Activated B cell treated with CpG ODN at 0.5 μM for 24 hours (primary cell): ENCODE measurements at regions not wholly inside any gene's neighbourhood (a gene's known extent, or its start where the extent isn't known, plus 50 kb on each side); places are given as distances from the start of the nearest gene placed in this dataset.

Experiments used
- ATAC-seq: fragments of 200-7000 bp; cut with Tn5 transposase; one replicate; pipeline ENCODE4 v1.10.0; 2021; ENCODE audit warnings: low read depth, mild to moderate bottlenecking, moderate library complexity
- CTCF ChIA-PET: fragments of 350-600 bp; sonication (Branson Sonifier 250); formaldehyde crosslinking; loops from one replicate; lab custom pipeline; 2021; ENCODE audit warnings: antibody characterized with exemption; lab: Charles Lee
- POLR2A ChIA-PET: fragments of 350-600 bp; sonication (Branson Sonifier 250); formaldehyde crosslinking; loops from one replicate; lab custom pipeline; 2021; ENCODE audit warnings: antibody characterized with exemption; lab: Charles Lee
- DNase-seq: peaks from one replicate; pipeline ENCODE4 v3.0.0; 2022
- H3K27ac Mint-ChIP-seq: one replicate; pipeline ENCODE4 v1.8.0; 2020; ENCODE audit warnings: mixed read lengths
- H3K27me3 Mint-ChIP-seq: one replicate; pipeline ENCODE4 v1.8.0; 2021; ENCODE audit warnings: mixed read lengths
- H3K36me3 Mint-ChIP-seq: one replicate; pipeline ENCODE4 v1.8.0; 2021; ENCODE audit warnings: low read depth, mixed read lengths
- H3K4me1 Mint-ChIP-seq: one replicate; pipeline ENCODE4 v1.8.0; 2021; ENCODE audit warnings: mixed read lengths
- H3K4me3 Mint-ChIP-seq: one replicate; pipeline ENCODE4 v1.8.0; 2020; ENCODE audit warnings: mild to moderate bottlenecking, mixed read lengths
- H3K9me3 Mint-ChIP-seq: one replicate; pipeline ENCODE4 v1.8.0; 2020; ENCODE audit warnings: mixed read lengths
- intact Hi-C: fragments of 100-400 bp; cut with micrococcal nuclease; formaldehyde crosslinking; loops from one replicate; pipeline ENCODE4 v1.15.1; 2024
- TF ChIP-seq, protein P1 (sequence below): fragments of 200-600 bp; IDR thresholded peaks from one replicate; pipeline ENCODE4 v1.8.0; 2022; ENCODE audit warnings: antibody characterized with exemption, mild to moderate bottlenecking

GRCh38 chr5:42896523-42896922 is 84.8 kb upstream of the SELENOP start:
- TF ChIP-seq, protein P1, sequence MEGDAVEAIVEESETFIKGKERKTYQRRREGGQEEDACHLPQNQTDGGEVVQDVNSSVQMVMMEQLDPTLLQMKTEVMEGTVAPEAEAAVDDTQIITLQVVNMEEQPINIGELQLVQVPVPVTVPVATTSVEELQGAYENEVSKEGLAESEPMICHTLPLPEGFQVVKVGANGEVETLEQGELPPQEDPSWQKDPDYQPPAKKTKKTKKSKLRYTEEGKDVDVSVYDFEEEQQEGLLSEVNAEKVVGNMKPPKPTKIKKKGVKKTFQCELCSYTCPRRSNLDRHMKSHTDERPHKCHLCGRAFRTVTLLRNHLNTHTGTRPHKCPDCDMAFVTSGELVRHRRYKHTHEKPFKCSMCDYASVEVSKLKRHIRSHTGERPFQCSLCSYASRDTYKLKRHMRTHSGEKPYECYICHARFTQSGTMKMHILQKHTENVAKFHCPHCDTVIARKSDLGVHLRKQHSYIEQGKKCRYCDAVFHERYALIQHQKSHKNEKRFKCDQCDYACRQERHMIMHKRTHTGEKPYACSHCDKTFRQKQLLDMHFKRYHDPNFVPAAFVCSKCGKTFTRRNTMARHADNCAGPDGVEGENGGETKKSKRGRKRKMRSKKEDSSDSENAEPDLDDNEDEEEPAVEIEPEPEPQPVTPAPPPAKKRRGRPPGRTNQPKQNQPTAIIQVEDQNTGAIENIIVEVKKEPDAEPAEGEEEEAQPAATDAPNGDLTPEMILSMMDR, result no peak
- Mint-ChIP-seq H3K36me3 (no peaks in the 10 kb centered on the region), H3K4me3 (no peak overlapping the region), H3K27me3 (peaks cover 12% of the 10 kb centered on the region), H3K27ac (no peak overlapping the region), H3K9me3 (no peaks in the 10 kb centered on the region), H3K4me1 (no peaks in the 10 kb centered on the region)
- intact Hi-C loops, result no loop called here
- no peak for ATAC-seq
- no peak for DNase-seq
- POLR2A ChIA-PET, result no interaction called here
- CTCF ChIA-PET, result no interaction called here

GRCh38 chr5:42894057-42894456 is 82.4 kb upstream of the SELENOP start:
- Mint-ChIP-seq H3K27me3 (peaks cover 16% of the 10 kb centered on the region), H3K27ac (no peak overlapping the region), H3K36me3 (no peaks in the 10 kb centered on the region), H3K9me3 (no peaks in the 10 kb centered on the region), H3K4me1 (no peaks in the 10 kb centered on the region), H3K4me3 (no peak overlapping the region)
- no peak for DNase-seq
- ChIA-PET CTCF (no interaction called here), POLR2A (no interaction called here)
- no peak for ATAC-seq
- TF ChIP-seq, protein P1, result no peak
- intact Hi-C loops, result no loop called here

DNA sequence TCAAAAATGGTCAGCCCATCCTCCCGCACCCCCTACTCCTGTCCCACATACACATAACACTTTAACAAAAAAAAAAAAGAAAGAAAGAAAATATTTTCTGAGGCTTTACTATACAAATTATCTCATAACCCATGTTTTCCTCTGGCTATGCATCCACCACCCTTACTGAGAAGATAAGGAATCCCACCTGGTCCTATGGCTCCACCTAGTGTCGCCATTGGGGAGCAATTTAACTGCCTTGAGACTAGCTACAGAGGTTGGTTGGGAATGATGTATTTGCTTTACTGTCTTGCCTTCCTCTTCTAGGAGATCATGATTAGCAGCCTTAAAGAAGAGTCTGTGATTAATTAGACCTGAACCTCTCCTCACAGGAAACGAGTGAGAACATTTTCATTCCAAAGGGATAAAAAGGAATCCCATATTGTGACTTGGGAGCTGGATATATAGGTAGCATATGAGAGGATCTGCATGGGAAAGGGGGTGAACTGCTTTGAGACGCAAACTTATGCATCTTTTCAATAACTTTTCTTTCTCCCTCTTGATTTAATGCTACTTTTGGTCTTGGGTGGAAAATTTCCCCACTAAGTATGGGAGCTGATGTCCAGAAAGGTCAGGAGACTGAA is 77.7 kb upstream of the SELENOP start:
- H3K27ac Mint-ChIP-seq, result no peak overlapping the region
- POLR2A ChIA-PET, result no interaction called here
- H3K4me3 Mint-ChIP-seq, result no peak overlapping the region
- peaks cover 11% of the 10 kb centered on the region for H3K27me3 Mint-ChIP-seq
- TF ChIP-seq, protein P1, result peak; percentile 69
- H3K9me3 Mint-ChIP-seq, result no peaks in the 10 kb centered on the region
- DNase-seq (no peak), ATAC-seq (peak; percentile 60)
- H3K4me1 Mint-ChIP-seq, result no peaks in the 10 kb centered on the region
- no peaks in the 10 kb centered on the region for H3K36me3 Mint-ChIP-seq
- CTCF ChIA-PET, result interaction anchor here (0.6 to 1.5 kb wide), 10 partner anchors 8 to 1035 kb away, joined by 3 to 10 read pairs (median 3); no protein-coding TSS in a partner anchor
- intact Hi-C loops, result loop anchor here (1.0 to 10.0 kb wide), 3 partner anchors 307 to 1033 kb away; no protein-coding TSS in a partner anchor

DNA sequence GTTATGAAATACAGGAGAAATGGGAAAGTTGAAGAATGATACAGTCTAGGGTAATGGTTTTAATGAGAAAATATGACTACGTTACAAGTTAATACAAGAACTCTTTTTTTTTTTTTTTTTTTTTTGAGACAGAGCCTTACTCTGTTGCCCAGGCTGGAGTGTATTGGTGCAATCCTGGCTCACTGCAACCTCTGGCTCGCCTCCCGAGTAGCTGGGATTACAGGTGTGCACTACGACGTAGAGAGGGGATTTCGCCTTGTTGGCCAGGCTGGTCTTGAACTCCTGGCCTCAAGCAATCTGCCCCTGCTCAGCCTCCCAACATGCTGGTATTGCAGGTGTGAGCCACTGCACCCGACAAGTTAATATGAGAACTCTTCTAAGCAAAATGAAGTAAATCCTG is 77.1 kb upstream of the SELENOP start:
- DNase-seq (no peak), ATAC-seq (no peak)
- Mint-ChIP-seq H3K9me3 (no peaks in the 10 kb centered on the region), H3K4me1 (no peaks in the 10 kb centered on the region), H3K4me3 (no peak overlapping the region), H3K27me3 (peaks cover 11% of the 10 kb centered on the region), H3K27ac (no peak overlapping the region), H3K36me3 (no peaks in the 10 kb centered on the region)
- ChIA-PET POLR2A (no interaction called here), CTCF (interaction anchor here (0.6 to 1.5 kb wide), 6 partner anchors 13 to 1034 kb away, joined by 3 to 10 read pairs (median 3); no protein-coding TSS in a partner anchor)
- TF ChIP-seq, protein P1, result no peak
- intact Hi-C loops, result loop anchor here (1.0 to 10.0 kb wide), 3 partner anchors 306 to 1032 kb away; no protein-coding TSS in a partner anchor

DNA sequence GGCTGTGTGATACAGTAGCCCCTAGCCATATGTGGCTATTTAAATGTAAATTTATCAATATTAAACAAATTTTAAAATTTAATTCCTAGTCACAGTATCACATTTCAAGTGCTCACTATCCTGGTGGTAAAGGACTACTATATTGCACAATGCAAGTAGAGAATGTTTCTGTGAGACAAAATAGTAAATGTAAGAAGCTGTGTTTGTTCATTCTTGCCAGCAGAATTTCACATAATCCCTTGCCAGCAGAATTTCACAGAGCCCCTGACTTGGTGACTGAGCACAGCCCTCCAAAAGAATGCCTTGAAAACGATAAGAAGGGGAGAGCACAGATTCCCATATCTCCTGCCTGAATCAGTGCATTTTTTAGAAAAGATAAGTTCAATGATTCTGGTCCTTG is 75.9 kb upstream of the SELENOP start:
- Mint-ChIP-seq H3K9me3 (no peaks in the 10 kb centered on the region), H3K36me3 (no peaks in the 10 kb centered on the region), H3K4me1 (no peaks in the 10 kb centered on the region), H3K4me3 (no peak overlapping the region), H3K27ac (no peak overlapping the region), H3K27me3 (peaks cover 7% of the 10 kb centered on the region)
- ChIA-PET POLR2A (no interaction called here), CTCF (no interaction called here)
- intact Hi-C loops, result loop anchor here (10.0 kb wide), 1 partner anchor 373 kb away; no protein-coding TSS in a partner anchor
- TF ChIP-seq, protein P1, result no peak
- no peak for ATAC-seq
- no peak for DNase-seq
